Astrocyte (in vitro differentiated cells and primary cell): ENCODE measurements at regions not wholly inside any gene's neighbourhood (a gene's known extent, or its start where the extent isn't known, plus 50 kb on each side); places are given as distances from the start of the nearest gene placed in this dataset.

Source experiments
- EZH2 ChIP-seq: IDR thresholded peaks from 2 replicates; pipeline ENCODE4 v1.6.1; 2012; ENCODE audit warnings: mild to moderate bottlenecking, low read length, inconsistent platforms; ENCODE audit not compliant: insufficient read depth
- TF ChIP-seq, protein P1 (sequence below): IDR thresholded peaks from 2 replicates; pipeline ENCODE4 v1.5.1; 2011; ENCODE audit warnings: low read depth, mild to moderate bottlenecking, inconsistent platforms, low read length, moderate library complexity; ENCODE audit not compliant: insufficient read depth

DNA sequence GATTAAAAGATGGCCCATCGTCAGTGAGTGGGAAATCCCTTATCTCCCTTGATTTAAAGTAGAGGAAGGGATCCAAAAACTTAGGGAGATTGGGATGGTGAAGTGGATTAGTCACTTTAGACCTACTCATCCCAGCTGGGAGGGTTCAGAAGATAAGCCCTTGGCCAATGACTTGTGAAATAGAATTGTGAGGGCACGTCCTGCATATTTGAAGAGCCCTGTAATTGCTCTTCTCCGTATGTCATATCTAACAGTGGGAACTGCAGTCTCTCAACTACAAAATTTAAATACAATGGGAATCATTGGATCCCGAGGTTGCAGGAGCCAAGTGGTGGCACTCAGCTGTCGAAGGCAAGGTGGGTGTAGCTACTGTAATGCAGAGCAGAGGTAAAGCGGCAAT, 65.4 kb upstream of the C9orf72 start:
- TF ChIP-seq, protein P1, sequence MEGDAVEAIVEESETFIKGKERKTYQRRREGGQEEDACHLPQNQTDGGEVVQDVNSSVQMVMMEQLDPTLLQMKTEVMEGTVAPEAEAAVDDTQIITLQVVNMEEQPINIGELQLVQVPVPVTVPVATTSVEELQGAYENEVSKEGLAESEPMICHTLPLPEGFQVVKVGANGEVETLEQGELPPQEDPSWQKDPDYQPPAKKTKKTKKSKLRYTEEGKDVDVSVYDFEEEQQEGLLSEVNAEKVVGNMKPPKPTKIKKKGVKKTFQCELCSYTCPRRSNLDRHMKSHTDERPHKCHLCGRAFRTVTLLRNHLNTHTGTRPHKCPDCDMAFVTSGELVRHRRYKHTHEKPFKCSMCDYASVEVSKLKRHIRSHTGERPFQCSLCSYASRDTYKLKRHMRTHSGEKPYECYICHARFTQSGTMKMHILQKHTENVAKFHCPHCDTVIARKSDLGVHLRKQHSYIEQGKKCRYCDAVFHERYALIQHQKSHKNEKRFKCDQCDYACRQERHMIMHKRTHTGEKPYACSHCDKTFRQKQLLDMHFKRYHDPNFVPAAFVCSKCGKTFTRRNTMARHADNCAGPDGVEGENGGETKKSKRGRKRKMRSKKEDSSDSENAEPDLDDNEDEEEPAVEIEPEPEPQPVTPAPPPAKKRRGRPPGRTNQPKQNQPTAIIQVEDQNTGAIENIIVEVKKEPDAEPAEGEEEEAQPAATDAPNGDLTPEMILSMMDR = no peak
- no peak for TF ChIP-seq EZH2
